ENCODE measurements at regions not wholly inside any gene's neighbourhood (a gene's known extent, or its start where the extent isn't known, plus 50 kb on each side); places are given as distances from the start of the nearest gene placed in this dataset.

DNA sequence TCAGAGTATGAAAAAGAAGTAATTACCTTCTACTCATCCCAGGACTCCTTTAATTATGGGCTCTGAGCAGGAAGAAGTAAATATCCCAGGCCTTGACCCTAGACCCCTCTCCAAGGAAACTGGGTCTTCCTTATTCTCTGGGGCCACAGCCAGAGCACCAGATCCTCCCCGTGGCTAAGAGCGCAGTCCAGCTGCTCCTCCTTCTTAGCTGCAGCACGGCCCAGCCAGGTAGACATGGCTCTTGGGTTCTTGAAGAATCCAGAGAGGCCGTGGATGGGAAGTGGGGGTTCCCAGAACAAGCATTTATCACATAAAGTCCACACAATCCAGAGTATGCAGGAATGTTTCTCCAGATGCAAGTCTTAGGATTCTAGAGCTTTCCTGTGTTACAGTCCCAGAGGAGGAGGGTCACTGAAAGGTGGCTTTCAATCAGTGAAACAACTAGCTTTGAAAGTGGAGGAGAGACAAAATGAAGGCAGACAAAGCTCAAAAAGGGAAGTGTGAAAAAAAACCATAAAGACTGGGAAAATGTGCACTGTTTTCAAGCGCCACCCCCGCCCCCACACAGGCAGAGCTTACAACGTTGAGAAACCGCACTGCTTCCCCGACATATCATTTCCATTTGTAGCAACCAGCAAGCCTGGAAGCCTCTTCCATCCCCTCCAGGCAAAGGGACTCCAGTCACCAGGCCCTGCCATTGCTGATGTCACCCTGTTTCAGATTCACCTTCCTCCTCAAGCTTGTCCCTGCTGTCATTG, 396.5 kb upstream of the MKI67 start:
- Histone ChIP-seq H3K27me3 (ENCODE audit: insufficient read depth, low read depth, low read length) (no peaks in the 10 kb centered on the region), H3F3A (ENCODE audit: insufficient read depth, low read length, poor library complexity, severe bottlenecking) (no peaks in the 10 kb centered on the region), H3K9me2 (ENCODE audit: insufficient read depth, low read length) (no peaks in the 10 kb centered on the region), H3K79me2 (replicated peaks; ENCODE audit: insufficient read depth, low read length) (no peaks in the 10 kb centered on the region), H3K27ac (ENCODE audit: low read length) (no peak overlapping the region), H3K4me2 (ENCODE audit: low read length) (no peak overlapping the region), H4K20me1 (ENCODE audit: insufficient read depth) (no peaks in the 10 kb centered on the region), H3K4me3 (ENCODE audit: low read length) (no peak overlapping the region), H3K9ac (ENCODE audit: low read length) (no peak overlapping the region), H2AFZ (ENCODE audit: low read depth, low read length) (no peak overlapping the region), H3K9me3 (ENCODE audit: low read length) (no peaks in the 10 kb centered on the region), H3K36me3 (ENCODE audit: insufficient read depth, low read length) (no peaks in the 10 kb centered on the region)
- TF ChIP-seq EZH2 (IDR thresholded peaks at IDR 0.05; ENCODE audit: borderline replicate concordance, insufficient read depth, low read length, poor library complexity, severe bottlenecking): no peak
- no peak for TF ChIP-seq MXI1 (conservative IDR thresholded peaks at IDR 0.05; ENCODE audit: poor library complexity, severe bottlenecking)
- no peak for TF ChIP-seq SMC3 (conservative IDR thresholded peaks at IDR 0.05; ENCODE audit: poor library complexity)
- TF ChIP-seq POLR2AphosphoS5 (IDR thresholded peaks at IDR 0.05): no peak
- TF ChIP-seq, protein P1, sequence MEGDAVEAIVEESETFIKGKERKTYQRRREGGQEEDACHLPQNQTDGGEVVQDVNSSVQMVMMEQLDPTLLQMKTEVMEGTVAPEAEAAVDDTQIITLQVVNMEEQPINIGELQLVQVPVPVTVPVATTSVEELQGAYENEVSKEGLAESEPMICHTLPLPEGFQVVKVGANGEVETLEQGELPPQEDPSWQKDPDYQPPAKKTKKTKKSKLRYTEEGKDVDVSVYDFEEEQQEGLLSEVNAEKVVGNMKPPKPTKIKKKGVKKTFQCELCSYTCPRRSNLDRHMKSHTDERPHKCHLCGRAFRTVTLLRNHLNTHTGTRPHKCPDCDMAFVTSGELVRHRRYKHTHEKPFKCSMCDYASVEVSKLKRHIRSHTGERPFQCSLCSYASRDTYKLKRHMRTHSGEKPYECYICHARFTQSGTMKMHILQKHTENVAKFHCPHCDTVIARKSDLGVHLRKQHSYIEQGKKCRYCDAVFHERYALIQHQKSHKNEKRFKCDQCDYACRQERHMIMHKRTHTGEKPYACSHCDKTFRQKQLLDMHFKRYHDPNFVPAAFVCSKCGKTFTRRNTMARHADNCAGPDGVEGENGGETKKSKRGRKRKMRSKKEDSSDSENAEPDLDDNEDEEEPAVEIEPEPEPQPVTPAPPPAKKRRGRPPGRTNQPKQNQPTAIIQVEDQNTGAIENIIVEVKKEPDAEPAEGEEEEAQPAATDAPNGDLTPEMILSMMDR (IDR thresholded peaks at IDR 0.05; ENCODE audit: poor library complexity, severe bottlenecking): no peak
- TF ChIP-seq, protein P2, sequence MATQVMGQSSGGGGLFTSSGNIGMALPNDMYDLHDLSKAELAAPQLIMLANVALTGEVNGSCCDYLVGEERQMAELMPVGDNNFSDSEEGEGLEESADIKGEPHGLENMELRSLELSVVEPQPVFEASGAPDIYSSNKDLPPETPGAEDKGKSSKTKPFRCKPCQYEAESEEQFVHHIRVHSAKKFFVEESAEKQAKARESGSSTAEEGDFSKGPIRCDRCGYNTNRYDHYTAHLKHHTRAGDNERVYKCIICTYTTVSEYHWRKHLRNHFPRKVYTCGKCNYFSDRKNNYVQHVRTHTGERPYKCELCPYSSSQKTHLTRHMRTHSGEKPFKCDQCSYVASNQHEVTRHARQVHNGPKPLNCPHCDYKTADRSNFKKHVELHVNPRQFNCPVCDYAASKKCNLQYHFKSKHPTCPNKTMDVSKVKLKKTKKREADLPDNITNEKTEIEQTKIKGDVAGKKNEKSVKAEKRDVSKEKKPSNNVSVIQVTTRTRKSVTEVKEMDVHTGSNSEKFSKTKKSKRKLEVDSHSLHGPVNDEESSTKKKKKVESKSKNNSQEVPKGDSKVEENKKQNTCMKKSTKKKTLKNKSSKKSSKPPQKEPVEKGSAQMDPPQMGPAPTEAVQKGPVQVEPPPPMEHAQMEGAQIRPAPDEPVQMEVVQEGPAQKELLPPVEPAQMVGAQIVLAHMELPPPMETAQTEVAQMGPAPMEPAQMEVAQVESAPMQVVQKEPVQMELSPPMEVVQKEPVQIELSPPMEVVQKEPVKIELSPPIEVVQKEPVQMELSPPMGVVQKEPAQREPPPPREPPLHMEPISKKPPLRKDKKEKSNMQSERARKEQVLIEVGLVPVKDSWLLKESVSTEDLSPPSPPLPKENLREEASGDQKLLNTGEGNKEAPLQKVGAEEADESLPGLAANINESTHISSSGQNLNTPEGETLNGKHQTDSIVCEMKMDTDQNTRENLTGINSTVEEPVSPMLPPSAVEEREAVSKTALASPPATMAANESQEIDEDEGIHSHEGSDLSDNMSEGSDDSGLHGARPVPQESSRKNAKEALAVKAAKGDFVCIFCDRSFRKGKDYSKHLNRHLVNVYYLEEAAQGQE (IDR thresholded peaks at IDR 0.05; ENCODE audit: borderline replicate concordance): no peak
- TF ChIP-seq RAD21 (conservative IDR thresholded peaks at IDR 0.05): no peak
- no peak for TF ChIP-seq TAF1 (IDR thresholded peaks at IDR 0.05; ENCODE audit: low read depth)
- no peak for TF ChIP-seq EP300 (conservative IDR thresholded peaks at IDR 0.05; ENCODE audit: poor library complexity, severe bottlenecking)

DNA sequence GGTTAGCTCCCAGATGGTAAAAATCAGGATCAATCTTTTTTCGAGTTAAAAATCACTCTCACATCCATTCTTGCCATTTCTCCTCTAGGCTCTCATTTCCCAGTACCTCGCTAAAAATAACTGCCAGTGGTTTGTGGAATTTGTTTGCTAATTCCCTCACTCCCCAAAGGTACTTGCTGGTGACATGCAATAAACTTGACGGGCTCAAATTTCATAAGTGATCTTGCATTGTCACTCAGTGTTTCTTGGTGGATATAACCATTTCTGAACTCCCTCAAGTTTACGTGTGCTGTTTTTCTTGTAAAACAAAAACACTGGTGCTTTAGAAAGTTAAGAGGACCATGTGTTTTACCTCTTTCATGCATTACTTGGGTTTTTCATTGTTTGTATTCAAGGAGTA, 399.2 kb upstream of the MKI67 start:
- Histone ChIP-seq H4K20me1 (ENCODE audit: insufficient read depth) (no peaks in the 10 kb centered on the region), H3K4me3 (ENCODE audit: low read length) (no peak overlapping the region), H3K9ac (ENCODE audit: low read length) (no peak overlapping the region), H3K4me2 (ENCODE audit: low read length) (no peak overlapping the region), H3K27me3 (ENCODE audit: insufficient read depth, low read depth, low read length) (no peaks in the 10 kb centered on the region), H2AFZ (ENCODE audit: low read depth, low read length) (no peak overlapping the region), H3K9me2 (ENCODE audit: insufficient read depth, low read length) (no peaks in the 10 kb centered on the region), H3K27ac (ENCODE audit: low read length) (no peak overlapping the region), H3K9me3 (ENCODE audit: low read length) (no peaks in the 10 kb centered on the region), H3K79me2 (replicated peaks; ENCODE audit: insufficient read depth, low read length) (no peaks in the 10 kb centered on the region), H3F3A (ENCODE audit: insufficient read depth, low read length, poor library complexity, severe bottlenecking) (no peaks in the 10 kb centered on the region), H3K36me3 (ENCODE audit: insufficient read depth, low read length) (no peaks in the 10 kb centered on the region)
- TF ChIP-seq, protein P1 (IDR thresholded peaks at IDR 0.05; ENCODE audit: poor library complexity, severe bottlenecking): no peak
- no peak for TF ChIP-seq POLR2AphosphoS5 (IDR thresholded peaks at IDR 0.05)
- TF ChIP-seq TAF1 (IDR thresholded peaks at IDR 0.05; ENCODE audit: low read depth): no peak
- no peak for TF ChIP-seq RAD21 (conservative IDR thresholded peaks at IDR 0.05)
- TF ChIP-seq, protein P2 (IDR thresholded peaks at IDR 0.05; ENCODE audit: borderline replicate concordance): no peak
- no peak for TF ChIP-seq EZH2 (IDR thresholded peaks at IDR 0.05; ENCODE audit: borderline replicate concordance, insufficient read depth, low read length, poor library complexity, severe bottlenecking)
- TF ChIP-seq MXI1 (conservative IDR thresholded peaks at IDR 0.05; ENCODE audit: poor library complexity, severe bottlenecking): no peak
- TF ChIP-seq SMC3 (conservative IDR thresholded peaks at IDR 0.05; ENCODE audit: poor library complexity): no peak
- no peak for TF ChIP-seq EP300 (conservative IDR thresholded peaks at IDR 0.05; ENCODE audit: poor library complexity, severe bottlenecking)
